Activated CD8-positive, alpha-beta T cell treated with anti-CD3 and anti-CD28 coated beads, Interleukin-2, amount 10 ng/mL, durations not matched to agents 7 days and 5 days (primary cell): ENCODE measurements at regions not wholly inside any gene's neighbourhood (a gene's known extent, or its start where the extent isn't known, plus 50 kb on each side); places are given as distances from the start of the nearest gene placed in this dataset.
"Not testable (repeated sequence)": the region's sequence is repeated elsewhere in the genome, so short reads cannot be mapped to it uniquely, and the experiment has no call there.

Experiments
- ATAC-seq: fragments of 150-1000 bp; cut with Tn5 transposase; one replicate; pipeline ENCODE4 v1.10.0; 2021; ENCODE audit warnings: moderate library complexity
- CTCF ChIA-PET: fragments of 350-600 bp; sonication (Branson Sonifier 250); formaldehyde crosslinking; loops from one replicate; lab custom pipeline; 2021; ENCODE audit warnings: antibody characterized with exemption; lab: Charles Lee
- POLR2A ChIA-PET: fragments of 350-600 bp; sonication (Branson Sonifier 250); formaldehyde crosslinking; loops from one replicate; lab custom pipeline; 2021; ENCODE audit warnings: antibody characterized with exemption; lab: Charles Lee
- DNase-seq: peaks from one replicate; pipeline ENCODE4 v3.0.0-alpha.2; 2020
- H3K27ac Mint-ChIP-seq: one replicate; pipeline ENCODE4 v1.8.0; 2021; ENCODE audit warnings: mild to moderate bottlenecking, mixed read lengths
- H3K27me3 Mint-ChIP-seq: one replicate; pipeline ENCODE4 v1.8.0; 2021; ENCODE audit warnings: low read depth, mixed read lengths
- H3K36me3 Mint-ChIP-seq: one replicate; pipeline ENCODE4 v1.8.0; 2021; ENCODE audit warnings: low read depth, mixed read lengths
- H3K4me1 Mint-ChIP-seq: one replicate; pipeline ENCODE4 v1.8.0; 2021; ENCODE audit warnings: low read depth, mixed read lengths
- H3K4me3 Mint-ChIP-seq: one replicate; pipeline ENCODE4 v1.8.0; 2021; ENCODE audit warnings: mild to moderate bottlenecking, mixed read lengths
- H3K9me3 Mint-ChIP-seq: one replicate; pipeline ENCODE4 v1.8.0; 2022; ENCODE audit warnings: mixed read lengths; ENCODE audit not compliant: insufficient read depth

GRCh38 chr1:24252185-24252780, 65.2 kb upstream of the IFNLR1 start:
- no peaks in the 10 kb centered on the region for H3K9me3 Mint-ChIP-seq
- ATAC-seq (no peak), DNase-seq (no peak)
- CTCF ChIA-PET: no interaction called here
- peaks cover 2% of the 10 kb centered on the region for H3K27me3 Mint-ChIP-seq
- no peak overlapping the region for H3K4me3 Mint-ChIP-seq
- H3K27ac Mint-ChIP-seq: no peak overlapping the region
- peaks cover 5% of the 10 kb centered on the region for H3K4me1 Mint-ChIP-seq
- POLR2A ChIA-PET: no interaction called here
- H3K36me3 Mint-ChIP-seq: no peaks in the 10 kb centered on the region

GRCh38 chr1:24251501-24251900, 64.4 kb upstream of the IFNLR1 start:
- Mint-ChIP-seq H3K27ac (no peak overlapping the region), H3K36me3 (no peaks in the 10 kb centered on the region), H3K9me3 (no peaks in the 10 kb centered on the region), H3K4me3 (no peak overlapping the region), H3K27me3 (no peaks in the 10 kb centered on the region), H3K4me1 (peaks cover 4% of the 10 kb centered on the region)
- no peak for ATAC-seq
- ChIA-PET POLR2A (no interaction called here), CTCF (no interaction called here)
- DNase-seq: no peak

GRCh38 chr1:24250791-24251190, 63.7 kb upstream of the IFNLR1 start:
- no peak overlapping the region for H3K27ac Mint-ChIP-seq
- no peak for DNase-seq
- ChIA-PET POLR2A (no interaction called here), CTCF (interaction anchor here (1.0 kb wide), 1 partner anchor 140 kb away, joined by 3 read pairs; no protein-coding TSS in a partner anchor)
- ATAC-seq: no peak
- H3K4me1 Mint-ChIP-seq: no peaks in the 10 kb centered on the region
- no peaks in the 10 kb centered on the region for H3K9me3 Mint-ChIP-seq
- H3K36me3 Mint-ChIP-seq: no peaks in the 10 kb centered on the region
- H3K4me3 Mint-ChIP-seq: no peak overlapping the region
- H3K27me3 Mint-ChIP-seq: no peaks in the 10 kb centered on the region

- POLR2A ChIA-PET: no interaction called here
- CTCF ChIA-PET: interaction anchor here (1.0 kb wide), 1 partner anchor 141 kb away, joined by 3 read pairs; no protein-coding TSS in a partner anchor
- Mint-ChIP-seq H3K4me3 (no peak overlapping the region), H3K4me1 (no peaks in the 10 kb centered on the region), H3K9me3 (no peaks in the 10 kb centered on the region), H3K36me3 (no peaks in the 10 kb centered on the region), H3K27me3 (no peaks in the 10 kb centered on the region), H3K27ac (no peak overlapping the region)
- ATAC-seq (no peak), DNase-seq (no peak)
These were observed 63.1 kb upstream of the IFNLR1 start for GRCh38 chr1:24250224-24250623.

- Mint-ChIP-seq H3K27me3 (no peaks in the 10 kb centered on the region), H3K9me3 (no peaks in the 10 kb centered on the region), H3K36me3 (no peaks in the 10 kb centered on the region), H3K4me3 (no peak overlapping the region), H3K4me1 (no peaks in the 10 kb centered on the region), H3K27ac (no peak overlapping the region)
- ChIA-PET CTCF (interaction anchor here (0.8 to 1.8 kb wide), 3 partner anchors 40 to 143 kb away, joined by 3 to 7 read pairs (median 3); no protein-coding TSS in a partner anchor), POLR2A (no interaction called here)
- no peak for DNase-seq
- ATAC-seq: no peak
These were observed 61.8 kb upstream of the IFNLR1 start for GRCh38 chr1:24248859-24249258.

GRCh38 chr1:24247337-24247736, 60.2 kb upstream of the IFNLR1 start:
- H3K9me3 Mint-ChIP-seq, POLR2A ChIA-PET, H3K4me3 Mint-ChIP-seq, DNase-seq, H3K27me3 Mint-ChIP-seq, H3K36me3 Mint-ChIP-seq, H3K4me1 Mint-ChIP-seq, H3K27ac Mint-ChIP-seq, ATAC-seq: not testable (repeated sequence)
- CTCF ChIA-PET: interaction anchor here (1.3 to 1.4 kb wide), 2 partner anchors 48 to 145 kb away, joined by 3 to 4 read pairs; no protein-coding TSS in a partner anchor

- peaks cover 6% of the 10 kb centered on the region for H3K27me3 Mint-ChIP-seq
- ATAC-seq (no peak), DNase-seq (no peak)
- ChIA-PET POLR2A (no interaction called here), CTCF (no interaction called here)
- no peaks in the 10 kb centered on the region for H3K9me3 Mint-ChIP-seq
- H3K4me1 Mint-ChIP-seq: no peaks in the 10 kb centered on the region
- no peak overlapping the region for H3K4me3 Mint-ChIP-seq
- H3K27ac Mint-ChIP-seq: no peak overlapping the region
- no peaks in the 10 kb centered on the region for H3K36me3 Mint-ChIP-seq
These were observed 57.6 kb upstream of the IFNLR1 start for GRCh38 chr1:24244519-24245268.

GRCh38 chr1:24237750-24238395, 50.8 kb upstream of the IFNLR1 start:
- no peak for ATAC-seq
- CTCF ChIA-PET: interaction anchor here (1.2 kb wide), 1 partner anchor 19 kb away, joined by 3 read pairs; no protein-coding TSS in a partner anchor
- H3K27ac Mint-ChIP-seq: no peak overlapping the region

GRCh38 chr1:24236789-24237371, 49.8 kb upstream of the IFNLR1 start:
- no peaks in the 10 kb centered on the region for H3K36me3 Mint-ChIP-seq
- ATAC-seq: no peak
- no peaks in the 10 kb centered on the region for H3K9me3 Mint-ChIP-seq
- no peak for DNase-seq
- H3K27ac Mint-ChIP-seq: no peak overlapping the region
- CTCF ChIA-PET: interaction anchor here (1.2 kb wide), 1 partner anchor 20 kb away, joined by 3 read pairs; no protein-coding TSS in a partner anchor
- POLR2A ChIA-PET: no interaction called here
- H3K27me3 Mint-ChIP-seq: peaks cover 7% of the 10 kb centered on the region
- H3K4me3 Mint-ChIP-seq: no peak overlapping the region
- no peaks in the 10 kb centered on the region for H3K4me1 Mint-ChIP-seq

More at GRCh38 chr1:24237750-24238395, 50.8 kb upstream of the IFNLR1 start:
- Mint-ChIP-seq H3K36me3 (no peaks in the 10 kb centered on the region), H3K27me3 (peaks cover 7% of the 10 kb centered on the region), H3K9me3 (no peaks in the 10 kb centered on the region), H3K4me1 (no peaks in the 10 kb centered on the region), H3K4me3 (no peak overlapping the region)
- DNase-seq: no peak
- POLR2A ChIA-PET: no interaction called here
